ENCODE measurements at regions not wholly inside any gene's neighbourhood (a gene's known extent, or its start where the extent isn't known, plus 50 kb on each side); places are given as distances from the start of the nearest gene placed in this dataset.

DNA sequence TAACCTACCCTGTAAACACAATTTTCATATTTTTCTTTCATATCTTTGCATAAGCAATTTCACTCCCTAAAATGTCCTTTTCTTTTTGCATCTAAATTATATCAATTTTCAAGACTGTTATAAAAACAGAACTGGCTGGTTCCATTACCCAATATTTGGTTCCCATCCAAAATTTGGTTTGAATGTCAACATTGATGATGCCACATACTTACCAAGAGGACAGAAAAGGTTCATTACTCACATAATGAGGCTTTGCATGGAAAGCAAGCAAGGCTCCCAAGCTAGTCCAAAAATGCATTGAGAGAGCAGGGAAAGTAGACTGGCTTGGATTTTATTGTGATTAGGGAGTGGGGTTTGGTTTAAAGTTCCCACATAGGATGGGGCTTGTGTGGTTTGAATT lies 144.4 kb upstream of the AKIRIN2 start (continued):
- TF ChIP-seq ZNF8 (CRISPR knock-in tag; IDR thresholded peaks at IDR 0.05): no peak
- TF ChIP-seq ZNF565 (CRISPR knock-in tag; conservative IDR thresholded peaks at IDR 0.05; ENCODE audit: low read depth): no peak

DNA sequence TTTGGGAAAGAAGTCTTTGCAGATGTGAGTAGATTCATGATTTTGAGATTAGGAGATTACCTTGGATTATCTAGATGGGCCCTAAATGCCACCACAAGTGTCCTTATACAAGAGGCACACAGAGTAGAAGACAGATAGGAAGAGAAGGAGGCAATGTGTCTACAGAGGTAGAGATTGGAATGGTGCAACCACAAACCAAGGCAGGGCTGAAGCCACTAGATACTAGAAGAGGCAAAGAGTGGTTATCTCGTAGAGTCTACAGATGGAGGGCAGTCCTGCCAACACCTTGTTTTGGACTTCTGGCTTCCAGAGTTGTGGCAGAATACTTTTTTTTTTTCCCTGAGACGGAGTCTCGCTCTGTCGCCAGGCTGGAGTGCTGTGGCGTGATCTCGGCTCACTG lies 138.3 kb upstream of the AKIRIN2 start:
- no peak for TF ChIP-seq ZFP30 (CRISPR knock-in tag; IDR thresholded peaks at IDR 0.05)
- TF ChIP-seq GLIS3 (CRISPR knock-in tag; IDR thresholded peaks at IDR 0.05): no peak
- no peak for TF ChIP-seq ARNTL (CRISPR knock-in tag; IDR thresholded peaks at IDR 0.05; ENCODE audit: borderline replicate concordance, low read depth)
- no peak for TF ChIP-seq ZNF8 (CRISPR knock-in tag; IDR thresholded peaks at IDR 0.05)
- no peak for TF ChIP-seq ESRRG (CRISPR knock-in tag; IDR thresholded peaks at IDR 0.05)
- no peak for TF ChIP-seq ZC3H10 (CRISPR knock-in tag; IDR thresholded peaks at IDR 0.05)
- TF ChIP-seq, protein P1, sequence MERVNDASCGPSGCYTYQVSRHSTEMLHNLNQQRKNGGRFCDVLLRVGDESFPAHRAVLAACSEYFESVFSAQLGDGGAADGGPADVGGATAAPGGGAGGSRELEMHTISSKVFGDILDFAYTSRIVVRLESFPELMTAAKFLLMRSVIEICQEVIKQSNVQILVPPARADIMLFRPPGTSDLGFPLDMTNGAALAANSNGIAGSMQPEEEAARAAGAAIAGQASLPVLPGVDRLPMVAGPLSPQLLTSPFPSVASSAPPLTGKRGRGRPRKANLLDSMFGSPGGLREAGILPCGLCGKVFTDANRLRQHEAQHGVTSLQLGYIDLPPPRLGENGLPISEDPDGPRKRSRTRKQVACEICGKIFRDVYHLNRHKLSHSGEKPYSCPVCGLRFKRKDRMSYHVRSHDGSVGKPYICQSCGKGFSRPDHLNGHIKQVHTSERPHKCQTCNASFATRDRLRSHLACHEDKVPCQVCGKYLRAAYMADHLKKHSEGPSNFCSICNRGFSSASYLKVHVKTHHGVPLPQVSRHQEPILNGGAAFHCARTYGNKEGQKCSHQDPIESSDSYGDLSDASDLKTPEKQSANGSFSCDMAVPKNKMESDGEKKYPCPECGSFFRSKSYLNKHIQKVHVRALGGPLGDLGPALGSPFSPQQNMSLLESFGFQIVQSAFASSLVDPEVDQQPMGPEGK (CRISPR knock-in tag; IDR thresholded peaks at IDR 0.05; ENCODE audit: borderline replicate concordance): no peak
- TF ChIP-seq, protein P2, sequence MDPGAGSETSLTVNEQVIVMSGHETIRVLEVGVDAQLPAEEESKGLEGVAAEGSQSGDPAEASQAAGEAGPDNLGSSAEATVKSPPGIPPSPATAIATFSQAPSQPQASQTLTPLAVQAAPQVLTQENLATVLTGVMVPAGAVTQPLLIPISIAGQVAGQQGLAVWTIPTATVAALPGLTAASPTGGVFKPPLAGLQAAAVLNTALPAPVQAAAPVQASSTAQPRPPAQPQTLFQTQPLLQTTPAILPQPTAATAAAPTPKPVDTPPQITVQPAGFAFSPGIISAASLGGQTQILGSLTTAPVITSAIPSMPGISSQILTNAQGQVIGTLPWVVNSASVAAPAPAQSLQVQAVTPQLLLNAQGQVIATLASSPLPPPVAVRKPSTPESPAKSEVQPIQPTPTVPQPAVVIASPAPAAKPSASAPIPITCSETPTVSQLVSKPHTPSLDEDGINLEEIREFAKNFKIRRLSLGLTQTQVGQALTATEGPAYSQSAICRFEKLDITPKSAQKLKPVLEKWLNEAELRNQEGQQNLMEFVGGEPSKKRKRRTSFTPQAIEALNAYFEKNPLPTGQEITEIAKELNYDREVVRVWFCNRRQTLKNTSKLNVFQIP (CRISPR knock-in tag; IDR thresholded peaks at IDR 0.05; ENCODE audit: borderline replicate concordance, low read depth): no peak
- TF ChIP-seq TCF4 (CRISPR knock-in tag; IDR thresholded peaks at IDR 0.05; ENCODE audit: borderline replicate concordance): no peak
- TF ChIP-seq CSDC2 (CRISPR knock-in tag; IDR thresholded peaks at IDR 0.05): no peak
- TF ChIP-seq, protein P3, sequence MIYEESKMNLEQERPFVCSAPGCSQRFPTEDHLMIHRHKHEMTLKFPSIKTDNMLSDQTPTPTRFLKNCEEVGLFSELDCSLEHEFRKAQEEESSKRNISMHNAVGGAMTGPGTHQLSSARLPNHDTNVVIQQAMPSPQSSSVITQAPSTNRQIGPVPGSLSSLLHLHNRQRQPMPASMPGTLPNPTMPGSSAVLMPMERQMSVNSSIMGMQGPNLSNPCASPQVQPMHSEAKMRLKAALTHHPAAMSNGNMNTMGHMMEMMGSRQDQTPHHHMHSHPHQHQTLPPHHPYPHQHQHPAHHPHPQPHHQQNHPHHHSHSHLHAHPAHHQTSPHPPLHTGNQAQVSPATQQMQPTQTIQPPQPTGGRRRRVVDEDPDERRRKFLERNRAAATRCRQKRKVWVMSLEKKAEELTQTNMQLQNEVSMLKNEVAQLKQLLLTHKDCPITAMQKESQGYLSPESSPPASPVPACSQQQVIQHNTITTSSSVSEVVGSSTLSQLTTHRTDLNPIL (CRISPR knock-in tag; IDR thresholded peaks at IDR 0.05; ENCODE audit: low read depth): no peak
- ATAC-seq: no peak

DNA sequence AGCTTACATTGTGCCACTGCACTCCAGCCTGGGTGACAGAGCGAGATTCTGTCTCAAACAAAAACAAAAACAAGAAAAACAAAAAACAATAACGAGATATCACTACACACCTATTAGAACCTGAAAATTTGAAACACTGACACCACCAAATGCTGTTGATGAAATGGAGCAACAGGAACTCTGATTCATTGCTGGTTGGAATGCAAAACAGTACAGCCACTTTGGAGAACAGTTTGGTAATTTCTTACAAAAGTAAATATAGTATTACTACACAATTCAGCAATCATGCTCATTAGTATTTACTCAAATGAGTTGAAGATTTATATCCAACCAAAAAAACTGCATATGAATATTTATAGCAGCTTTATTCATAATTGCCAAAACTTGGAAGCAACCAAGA lies 135.8 kb upstream of the AKIRIN2 start:
- TF ChIP-seq ZFP30 (CRISPR knock-in tag; IDR thresholded peaks at IDR 0.05) (no peak), ZNF8 (CRISPR knock-in tag; IDR thresholded peaks at IDR 0.05) (no peak), CSDC2 (CRISPR knock-in tag; IDR thresholded peaks at IDR 0.05) (no peak), TCF4 (CRISPR knock-in tag; IDR thresholded peaks at IDR 0.05; ENCODE audit: borderline replicate concordance) (no peak), BACH2 (CRISPR knock-in tag; IDR thresholded peaks at IDR 0.05; ENCODE audit: borderline replicate concordance) (no peak), TOX (CRISPR knock-in tag; IDR thresholded peaks at IDR 0.05; ENCODE audit: borderline replicate concordance) (no peak), ZFP3 (CRISPR knock-in tag; IDR thresholded peaks at IDR 0.05) (no peak), ISL1 (CRISPR knock-in tag; IDR thresholded peaks at IDR 0.05) (no peak), ARNTL (CRISPR knock-in tag; IDR thresholded peaks at IDR 0.05; ENCODE audit: borderline replicate concordance, low read depth) (no peak), ESRRG (CRISPR knock-in tag; IDR thresholded peaks at IDR 0.05) (no peak), ZC3H10 (CRISPR knock-in tag; IDR thresholded peaks at IDR 0.05) (no peak), RARB (CRISPR knock-in tag; IDR thresholded peaks at IDR 0.05) (no peak), SNAI2 (CRISPR knock-in tag; IDR thresholded peaks at IDR 0.05) (no peak), GLIS3 (CRISPR knock-in tag; IDR thresholded peaks at IDR 0.05) (no peak), PPARA (CRISPR knock-in tag; IDR thresholded peaks at IDR 0.05; ENCODE audit: borderline replicate concordance) (no peak)
- TF ChIP-seq, protein P1 (CRISPR knock-in tag; IDR thresholded peaks at IDR 0.05; ENCODE audit: borderline replicate concordance): no peak

DNA sequence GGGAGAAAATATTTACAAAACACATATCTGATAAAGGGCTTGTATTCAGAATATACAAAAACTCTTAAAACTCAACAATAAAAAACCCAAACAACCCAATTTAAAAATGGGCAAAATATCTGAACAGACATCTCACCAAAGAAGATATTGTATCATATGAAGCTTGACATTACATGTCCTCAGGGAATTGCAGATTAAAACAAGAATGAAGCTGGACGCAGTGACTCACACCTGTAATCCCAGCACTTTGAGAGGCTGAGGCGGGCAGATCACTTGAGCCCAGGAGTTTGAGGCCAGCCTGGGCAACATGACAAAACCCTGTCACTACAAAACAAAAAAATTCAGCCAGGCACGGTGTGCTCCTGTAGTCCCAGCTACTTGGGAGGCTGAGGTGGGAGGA lies 135.4 kb upstream of the AKIRIN2 start:
- TF ChIP-seq ZC3H10 (CRISPR knock-in tag; IDR thresholded peaks at IDR 0.05): no peak
- no peak for TF ChIP-seq SNAI2 (CRISPR knock-in tag; IDR thresholded peaks at IDR 0.05)
- TF ChIP-seq ZNF70 (CRISPR knock-in tag; IDR thresholded peaks at IDR 0.05): no peak
- no peak for ATAC-seq

More for the DNA sequence above, 135.8 kb upstream of the AKIRIN2 start:
- ATAC-seq: no peak
